H1 (cell line): ENCODE measurements at regions not wholly inside any gene's neighbourhood (a gene's known extent, or its start where the extent isn't known, plus 50 kb on each side); places are given as distances from the start of the nearest gene placed in this dataset.

Experiments used
- BRCA1 ChIP-seq: IDR thresholded peaks from 2 replicates; pipeline ENCODE4 v1.6.1; 2012; ENCODE audit warnings: low read depth, low read length, improper control_type of control experiment
- CEBPB ChIP-seq: IDR thresholded peaks from 2 replicates; pipeline ENCODE4 v1.6.1; 2012; ENCODE audit warnings: low read depth, low read length
- CHD2 ChIP-seq: IDR thresholded peaks from 2 replicates; pipeline ENCODE4 v1.6.1; 2012; ENCODE audit warnings: low read length, improper control_type of control experiment
- EZH2 ChIP-seq: fragments of 200-600 bp; sonication (generic); IDR thresholded peaks from 2 replicates; pipeline ENCODE4 v1.7.1; 2012; ENCODE audit warnings: low read depth, mild to moderate bottlenecking, moderate library complexity, low read length, inconsistent platforms; ENCODE audit not compliant: severe bottlenecking
- POLR2A ChIP-seq, 2 experiments: IDR thresholded peaks; 1 replicate in 1 of 2; 2 replicates in 1 of 2; pipeline ENCODE4 v1.6.1; 2011; ENCODE audit warnings: low read depth in 2 of 2, low read length in 2 of 2, mild to moderate bottlenecking in 2 of 2; ENCODE audit errors: control extremely low read depth in 1 of 2
- RFX5 ChIP-seq: IDR thresholded peaks from 2 replicates; pipeline ENCODE4 v1.6.1; 2011; ENCODE audit warnings: low read depth, low read length, improper control_type of control experiment, borderline replicate concordance
- TF ChIP-seq, protein P1 (sequence below), 3 experiments: IDR thresholded peaks; 1 replicate in 2 of 3; 2 replicates in 1 of 3; pipeline versions ENCODE4 v1.5.1 to v1.6.1; 2011; ENCODE audit warnings: low read length in 3 of 3, mild to moderate bottlenecking in 3 of 3, inconsistent platforms in 2 of 3, low read depth in 1 of 3, moderate library complexity in 1 of 3; ENCODE audit not compliant: insufficient read depth in 1 of 3; ENCODE audit errors: control extremely low read depth in 1 of 3

GRCh38 chrX:122934131-122934530 is 249.9 kb upstream of the GRIA3 start:
- TF ChIP-seq CHD2 = no peak
- TF ChIP-seq BRCA1 = no peak
- TF ChIP-seq, protein P1, sequence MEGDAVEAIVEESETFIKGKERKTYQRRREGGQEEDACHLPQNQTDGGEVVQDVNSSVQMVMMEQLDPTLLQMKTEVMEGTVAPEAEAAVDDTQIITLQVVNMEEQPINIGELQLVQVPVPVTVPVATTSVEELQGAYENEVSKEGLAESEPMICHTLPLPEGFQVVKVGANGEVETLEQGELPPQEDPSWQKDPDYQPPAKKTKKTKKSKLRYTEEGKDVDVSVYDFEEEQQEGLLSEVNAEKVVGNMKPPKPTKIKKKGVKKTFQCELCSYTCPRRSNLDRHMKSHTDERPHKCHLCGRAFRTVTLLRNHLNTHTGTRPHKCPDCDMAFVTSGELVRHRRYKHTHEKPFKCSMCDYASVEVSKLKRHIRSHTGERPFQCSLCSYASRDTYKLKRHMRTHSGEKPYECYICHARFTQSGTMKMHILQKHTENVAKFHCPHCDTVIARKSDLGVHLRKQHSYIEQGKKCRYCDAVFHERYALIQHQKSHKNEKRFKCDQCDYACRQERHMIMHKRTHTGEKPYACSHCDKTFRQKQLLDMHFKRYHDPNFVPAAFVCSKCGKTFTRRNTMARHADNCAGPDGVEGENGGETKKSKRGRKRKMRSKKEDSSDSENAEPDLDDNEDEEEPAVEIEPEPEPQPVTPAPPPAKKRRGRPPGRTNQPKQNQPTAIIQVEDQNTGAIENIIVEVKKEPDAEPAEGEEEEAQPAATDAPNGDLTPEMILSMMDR (IDR thresholded peaks at IDR 0.05; ENCODE audit: control extremely low read depth in 1 of 3, insufficient read depth in 1 of 3, low read depth in 1 of 3, low read length in 3 of 3) = no peak
- no peak for TF ChIP-seq POLR2A (IDR thresholded peaks at IDR 0.05; ENCODE audit: control extremely low read depth in 1 of 2, low read depth in 2 of 2, low read length in 2 of 2)
- no peak for TF ChIP-seq RFX5
- no peak for TF ChIP-seq EZH2
- no peak for TF ChIP-seq CEBPB
